HG03457 (cell line): ENCODE measurements at regions not wholly inside any gene's neighbourhood (a gene's known extent, or its start where the extent isn't known, plus 50 kb on each side); places are given as distances from the start of the nearest gene placed in this dataset.

Source experiments
- ATAC-seq: cut with Tn5 transposase; IDR thresholded peaks from one replicate; pipeline ENCODE4 v1.9.1; 2021; ENCODE audit warnings: moderate number of reproducible peaks; ENCODE audit not compliant: unreplicated experiment

GRCh38 chr10:78756604-78757343 lies 312.0 kb upstream of the ZMIZ1 start:
- ATAC-seq = no peak

- no peak for ATAC-seq
Measured at GRCh38 chr10:78757344-78757925, 311.3 kb upstream of the ZMIZ1 start.

GRCh38 chr10:78758176-78758575 lies 310.6 kb upstream of the ZMIZ1 start:
- no peak for ATAC-seq

- ATAC-seq = no peak
Measured at GRCh38 chr10:78759456-78760120, 309.2 kb upstream of the ZMIZ1 start.

GRCh38 chr10:78760463-78761310 lies 308.1 kb upstream of the ZMIZ1 start:
- no peak for ATAC-seq

GRCh38 chr10:78761311-78761781 lies 307.4 kb upstream of the ZMIZ1 start:
- ATAC-seq = no peak

- no peak for ATAC-seq
Measured at GRCh38 chr10:78762086-78762630, 306.6 kb upstream of the ZMIZ1 start.

- no peak for ATAC-seq
Measured at GRCh38 chr10:78763234-78763633, 305.5 kb upstream of the ZMIZ1 start.

- ATAC-seq = no peak
Measured at GRCh38 chr10:78763651-78764395, 304.9 kb upstream of the ZMIZ1 start.

GRCh38 chr10:78764436-78764835 lies 304.3 kb upstream of the ZMIZ1 start:
- ATAC-seq = no peak

GRCh38 chr10:78764846-78765430 lies 303.8 kb upstream of the ZMIZ1 start:
- no peak for ATAC-seq

- ATAC-seq = no peak
Measured at GRCh38 chr10:78765726-78766335, 302.9 kb upstream of the ZMIZ1 start.

GRCh38 chr10:78766603-78767002 lies 302.2 kb upstream of the ZMIZ1 start:
- no peak for ATAC-seq

GRCh38 chr10:78768041-78768835 lies 300.5 kb upstream of the ZMIZ1 start:
- ATAC-seq = no peak

- ATAC-seq = no peak
Measured at GRCh38 chr10:78768876-78769275, 299.9 kb upstream of the ZMIZ1 start.

- no peak for ATAC-seq
Measured at GRCh38 chr10:78769526-78769925, 299.2 kb upstream of the ZMIZ1 start.

- no peak for ATAC-seq
Measured at GRCh38 chr10:78770167-78771090, 298.3 kb upstream of the ZMIZ1 start.

- no peak for ATAC-seq
Measured at GRCh38 chr10:78771260-78771659, 297.5 kb upstream of the ZMIZ1 start.
